IPS DF 6.9 (cell line): ENCODE measurements at regions not wholly inside any gene's neighbourhood (a gene's known extent, or its start where the extent isn't known, plus 50 kb on each side); places are given as distances from the start of the nearest gene placed in this dataset.
"Not testable (repeated sequence)": the region's sequence is repeated elsewhere in the genome, so short reads cannot be mapped to it uniquely, and the experiment has no call there.

Source experiments
- DNase-seq: peaks from one replicate; pipeline ENCODE4 v3.0.0-alpha.2; 2013; ENCODE audit warnings: low read depth, low spot score
- H3K27ac ChIP-seq: one replicate; pipeline ENCODE4 v1.5.1; 2013; ENCODE audit warnings: low read length, control low read depth
- H3K27me3 ChIP-seq: 2 replicates; pipeline ENCODE4 v1.6.1; 2013; ENCODE audit warnings: mild to moderate bottlenecking, low read length; ENCODE audit not compliant: control insufficient read depth, insufficient read depth
- H3K36me3 ChIP-seq: 2 replicates; pipeline ENCODE4 v1.6.1; 2013; ENCODE audit warnings: low read length; ENCODE audit not compliant: control insufficient read depth, insufficient read depth
- H3K4me1 ChIP-seq: 2 replicates; pipeline ENCODE4 v1.6.1; 2013; ENCODE audit warnings: low read length; ENCODE audit not compliant: control insufficient read depth, insufficient read depth
- H3K4me3 ChIP-seq: 2 replicates; pipeline ENCODE4 v1.5.1; 2013; ENCODE audit warnings: mild to moderate bottlenecking, low read length
- H3K9me3 ChIP-seq: 2 replicates; pipeline ENCODE4 v1.6.1; 2013; ENCODE audit warnings: low read length, inconsistent platforms; ENCODE audit not compliant: control insufficient read depth, insufficient read depth
- WGBS: extraction: QIAGEN DNeasy Blood & Tissue Kit; methylation state at CpG from one replicate; pipeline ENCODE4 v1.1.7; 2013; ENCODE audit warnings: mixed read lengths, missing lambda C conversion rate; ENCODE audit not compliant: insufficient read length, insufficient coverage; 5-methylcytosine and 5-hydroxymethylcytosine counted together

DNA sequence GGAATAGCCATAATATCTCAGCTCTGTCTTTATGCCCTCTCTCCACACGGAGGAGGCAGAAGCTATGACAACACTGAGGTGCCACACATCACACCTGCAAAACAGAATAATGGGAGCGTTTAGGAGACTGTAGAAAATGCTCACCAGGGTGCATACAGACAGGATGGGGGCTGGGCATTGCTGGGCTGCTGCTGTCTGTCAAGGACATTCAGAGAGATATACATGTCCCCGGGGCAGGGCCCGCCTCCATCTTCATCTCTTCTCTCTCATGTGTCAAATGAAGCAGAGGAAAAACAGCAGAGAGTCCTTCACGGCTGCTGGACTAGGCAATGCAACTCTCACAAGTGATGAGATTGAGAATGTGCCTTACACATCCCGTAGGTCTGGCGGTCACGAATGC is 65.3 kb upstream of the DHRSX start:
- DNase-seq, result no peak
- no peak overlapping the region for H3K4me3 ChIP-seq
- H3K36me3 ChIP-seq, result no peaks in the 10 kb centered on the region
- no peaks in the 10 kb centered on the region for H3K9me3 ChIP-seq
- H3K27ac ChIP-seq, result no peak overlapping the region
- no peaks in the 10 kb centered on the region for H3K27me3 ChIP-seq
- no CpG with 5 or more reads among the region's 8 CpGs for WGBS
- H3K4me1 ChIP-seq, result no peaks in the 10 kb centered on the region

DNA sequence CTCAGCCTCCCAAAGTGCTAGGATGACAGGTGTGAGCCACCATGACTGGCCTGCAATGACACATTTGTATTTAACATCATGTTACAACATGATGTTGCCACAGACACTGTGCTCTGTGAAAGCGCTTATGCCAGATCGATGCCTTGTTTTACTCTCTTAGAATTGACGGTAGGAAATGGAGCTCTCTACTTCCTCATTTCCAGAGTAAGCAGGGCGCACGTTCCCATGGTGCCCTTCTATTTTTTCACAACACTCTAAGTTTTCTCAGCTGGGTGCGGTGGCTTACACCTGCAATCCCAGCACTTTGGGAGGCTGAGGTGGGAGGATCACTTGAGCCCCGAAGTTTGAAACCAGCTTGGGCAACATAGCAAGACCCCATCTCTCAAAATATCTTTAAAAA is 60.7 kb upstream of the DHRSX start:
- no peaks in the 10 kb centered on the region for H3K4me1 ChIP-seq
- H3K27me3 ChIP-seq, result no peaks in the 10 kb centered on the region
- no CpG with 5 or more reads among the region's 7 CpGs for WGBS
- no peaks in the 10 kb centered on the region for H3K9me3 ChIP-seq
- no peak overlapping the region for H3K27ac ChIP-seq
- no peak overlapping the region for H3K4me3 ChIP-seq
- DNase-seq, result no peak
- H3K36me3 ChIP-seq, result no peaks in the 10 kb centered on the region

DNA sequence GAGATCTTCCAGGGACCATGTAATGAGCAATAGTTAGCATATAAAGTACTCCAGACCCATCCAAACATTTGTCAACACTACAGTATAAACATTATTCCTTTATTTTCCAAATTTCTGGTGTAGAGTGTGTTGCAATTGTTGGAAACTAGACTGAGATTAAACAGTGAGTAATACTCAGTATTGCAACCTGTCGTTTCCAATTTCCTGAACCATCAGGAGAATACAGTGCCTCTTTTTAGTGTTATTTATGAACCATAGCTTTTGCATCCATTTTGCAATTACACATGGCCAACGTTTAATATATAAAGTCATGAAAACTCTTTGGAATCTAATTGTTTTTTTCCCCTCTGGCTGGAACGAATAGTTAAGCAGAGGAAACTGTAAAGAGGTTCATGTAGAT is 58.3 kb upstream of the DHRSX start:
- Histone ChIP-seq H3K9me3 (no peaks in the 10 kb centered on the region), H3K36me3 (no peaks in the 10 kb centered on the region), H3K4me3 (no peak overlapping the region), H3K27me3 (no peaks in the 10 kb centered on the region), H3K27ac (no peak overlapping the region), H3K4me1 (no peaks in the 10 kb centered on the region)
- DNase-seq, result no peak
- WGBS, result no CpG with 5 or more reads among the region's 3 CpGs

DNA sequence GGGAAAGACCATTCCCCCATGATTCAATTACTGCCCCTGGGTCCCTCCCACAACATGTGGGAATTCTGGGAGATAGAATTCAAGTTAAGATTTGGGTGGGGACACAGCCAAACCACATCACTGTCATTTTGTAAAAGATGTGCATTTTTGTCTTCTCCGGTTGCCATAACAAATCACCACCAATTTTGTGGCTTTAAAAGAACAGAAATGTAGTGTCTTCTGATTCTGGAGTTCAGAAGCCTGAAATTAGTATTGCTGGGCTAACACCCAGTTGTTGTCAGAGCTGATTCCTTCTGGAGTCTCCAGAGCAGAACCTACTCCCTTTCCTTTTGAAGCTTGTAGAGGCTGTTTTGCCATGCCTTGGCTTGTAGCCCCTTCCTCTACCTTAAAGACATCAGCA is 54.1 kb upstream of the DHRSX start:
- H3K9me3 ChIP-seq, result no peaks in the 10 kb centered on the region
- no CpG with 5 or more reads among the region's 1 CpG for WGBS

DNA sequence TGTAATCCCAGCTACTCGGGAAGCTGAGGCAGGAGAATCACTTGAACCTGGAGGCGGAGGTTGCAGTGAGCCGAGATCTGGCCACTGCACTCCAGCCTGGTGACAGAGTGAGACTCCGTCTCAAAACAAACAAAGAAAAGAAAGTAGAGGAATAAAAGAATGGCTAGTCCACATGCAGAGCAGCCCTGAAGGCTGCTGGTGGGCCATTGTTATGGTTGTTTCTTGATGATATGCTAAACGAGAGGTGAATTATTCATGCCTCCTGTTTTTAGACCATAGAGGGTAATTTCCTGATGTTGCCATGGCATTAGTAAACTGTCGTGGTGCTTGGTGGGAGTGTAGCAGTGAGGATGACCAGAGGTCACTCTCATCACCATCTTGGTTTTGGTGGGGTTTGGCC is 53.3 kb upstream of the DHRSX start:
- DNase-seq, H3K36me3 ChIP-seq, H3K9me3 ChIP-seq, H3K27me3 ChIP-seq, H3K4me1 ChIP-seq, H3K4me3 ChIP-seq, H3K27ac ChIP-seq: not testable (repeated sequence)
- WGBS, result no CpG with 5 or more reads among the region's 6 CpGs

More for the DNA sequence above, 54.1 kb upstream of the DHRSX start:
- DNase-seq, result no peak
- no peak overlapping the region for H3K27ac ChIP-seq
- H3K4me3 ChIP-seq, result no peak overlapping the region
- H3K27me3 ChIP-seq, result no peaks in the 10 kb centered on the region
- H3K4me1 ChIP-seq, result no peaks in the 10 kb centered on the region
- H3K36me3 ChIP-seq, result no peaks in the 10 kb centered on the region

DNA sequence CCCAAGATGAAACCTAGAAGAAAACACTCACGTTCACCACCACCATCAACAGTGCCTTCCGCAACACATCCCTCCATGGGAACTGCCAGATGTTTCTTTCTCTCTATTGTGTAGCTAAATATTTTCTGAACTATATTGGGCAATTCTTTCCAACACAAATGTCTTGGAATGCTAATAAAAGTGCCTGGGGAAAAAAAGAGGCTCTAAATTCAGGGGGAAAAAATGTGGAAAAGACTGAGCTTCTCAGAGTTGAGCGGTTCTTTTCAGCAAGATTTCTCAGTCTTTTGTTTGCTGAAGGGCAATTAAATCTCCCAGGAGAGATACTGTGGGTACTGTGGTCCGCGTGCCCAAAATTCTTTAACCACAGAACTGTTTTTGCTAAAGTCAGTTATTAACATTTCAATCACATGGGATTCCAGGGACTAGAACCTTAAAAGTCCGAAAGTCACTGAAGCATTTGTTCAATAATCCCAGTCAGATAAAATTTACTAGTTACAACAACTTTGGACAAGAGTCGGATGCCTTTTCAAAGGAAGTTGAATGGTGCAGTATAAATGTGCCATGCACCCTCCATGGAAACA is 51.9 kb upstream of the DHRSX start:
- no peak for DNase-seq
- WGBS, result no CpG with 5 or more reads among the region's 7 CpGs
- Histone ChIP-seq H3K4me1 (peaks cover 2% of the 10 kb centered on the region; the same call in 1 of the 2 replicates), H3K27ac (no peak overlapping the region), H3K36me3 (no peaks in the 10 kb centered on the region), H3K27me3 (no peaks in the 10 kb centered on the region), H3K4me3 (no peak overlapping the region), H3K9me3 (no peaks in the 10 kb centered on the region)

DNA sequence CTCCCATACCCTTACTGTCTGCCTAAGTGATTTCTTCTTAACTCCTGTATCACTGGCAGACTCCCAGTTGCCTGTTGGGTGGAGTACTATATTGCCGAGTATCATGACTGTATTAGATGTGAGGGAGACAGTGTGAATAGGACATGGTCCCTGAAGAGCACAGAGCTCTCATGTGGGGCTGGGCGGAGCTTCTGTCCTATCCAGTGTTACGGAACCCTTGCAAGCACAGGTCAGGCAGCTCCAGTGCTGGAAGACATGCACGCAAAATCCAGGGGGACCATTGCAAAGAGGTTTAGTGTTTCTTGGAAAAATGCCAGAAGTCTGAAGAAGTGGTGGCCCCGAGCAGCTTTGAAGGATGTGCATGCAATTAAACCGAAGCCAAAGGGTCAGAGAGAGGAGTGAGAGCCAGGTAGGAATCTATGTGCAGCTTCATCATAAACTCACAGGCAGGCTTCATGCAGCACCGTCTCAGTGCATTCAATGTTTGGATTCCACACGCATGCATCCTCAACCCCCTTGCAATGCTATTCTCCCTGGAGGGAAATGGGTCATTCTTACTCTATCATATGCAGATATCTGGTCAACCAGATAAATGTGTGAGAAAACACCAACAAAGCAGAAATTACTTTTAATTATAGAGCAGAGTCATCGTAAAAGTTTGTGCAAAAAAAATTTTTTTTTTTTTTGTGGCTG is 49.7 kb upstream of the DHRSX start:
- Histone ChIP-seq H3K36me3 (no peaks in the 10 kb centered on the region), H3K27ac (no peak overlapping the region), H3K27me3 (no peaks in the 10 kb centered on the region), H3K4me1 (peaks cover 2% of the 10 kb centered on the region; the same call in 1 of the 2 replicates), H3K4me3 (no peak overlapping the region), H3K9me3 (no peaks in the 10 kb centered on the region)
- no CpG with 5 or more reads among the region's 9 CpGs for WGBS
- DNase-seq, result no peak
